NOMO-1 treated with DMSO at 0.1 percent for 48 hours (cell line): ENCODE measurements at regions not wholly inside any gene's neighbourhood (a gene's known extent, or its start where the extent isn't known, plus 50 kb on each side); places are given as distances from the start of the nearest gene placed in this dataset.
A peak's percentile ranks its signal among the peaks of the same experiment; 100 is the strongest.

Experiments
- DNase-seq: peaks from one replicate; lab custom pipeline; 2025; ENCODE audit not compliant: unreplicated experiment; lab: John Stamatoyannopoulos, UW

DNA sequence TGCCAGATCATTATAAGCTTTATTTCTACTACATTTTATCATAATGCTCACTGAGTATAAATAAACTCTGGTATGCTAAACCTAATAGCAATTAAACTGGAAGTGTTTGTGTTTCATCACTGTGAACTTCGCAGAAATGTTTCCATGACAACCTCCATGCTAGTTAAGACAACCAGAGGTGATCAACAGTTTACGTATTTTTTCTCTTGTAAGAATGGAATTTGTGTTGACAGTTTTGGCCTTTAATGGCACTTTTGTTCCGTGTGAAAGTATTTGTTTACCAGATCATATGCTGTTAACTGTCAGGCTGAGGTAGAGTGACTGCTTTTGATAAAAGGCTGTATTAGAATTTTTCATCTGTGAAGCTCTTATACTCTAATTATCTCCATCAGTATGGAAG, 212.1 kb upstream of the PPP1R3A start:
- no peak for DNase-seq

DNA sequence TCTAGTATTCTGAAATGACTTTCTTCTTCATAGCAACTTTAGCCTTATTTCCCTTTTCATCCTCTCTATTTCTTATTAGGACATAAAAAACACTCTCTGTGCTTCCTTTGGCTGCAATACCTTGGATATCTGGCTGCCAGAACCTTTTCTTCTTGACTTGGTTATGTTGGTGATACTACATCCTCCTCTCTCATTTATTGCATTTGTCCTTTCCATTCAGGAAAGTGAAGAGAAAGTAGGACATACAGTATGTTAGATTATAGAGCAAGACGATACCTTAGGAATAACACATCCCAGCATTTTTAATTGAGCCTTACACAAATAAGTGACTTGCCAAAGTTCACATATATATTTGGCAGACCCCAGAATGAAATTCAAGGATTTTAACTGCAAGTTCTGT, 210.1 kb upstream of the PPP1R3A start:
- DNase-seq = no peak

DNA sequence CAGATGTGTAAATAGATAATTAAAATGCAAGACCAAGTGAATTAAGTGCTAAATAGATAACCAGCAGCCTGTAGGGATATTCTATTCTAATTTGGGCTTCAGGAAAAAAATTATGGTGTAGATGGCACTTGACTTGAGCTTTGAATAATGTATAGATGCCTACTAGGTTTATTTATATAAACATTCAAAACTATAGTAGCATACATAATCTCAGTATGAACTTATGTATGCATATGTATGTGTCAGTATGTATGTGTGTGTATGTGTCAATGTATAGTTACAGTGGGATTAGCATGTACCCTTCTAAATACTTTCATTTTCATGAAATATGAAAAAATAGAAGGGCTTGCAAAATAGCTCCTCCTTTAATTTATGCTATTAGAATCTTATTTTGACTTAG, 207.3 kb upstream of the PPP1R3A start:
- no peak for DNase-seq

DNA sequence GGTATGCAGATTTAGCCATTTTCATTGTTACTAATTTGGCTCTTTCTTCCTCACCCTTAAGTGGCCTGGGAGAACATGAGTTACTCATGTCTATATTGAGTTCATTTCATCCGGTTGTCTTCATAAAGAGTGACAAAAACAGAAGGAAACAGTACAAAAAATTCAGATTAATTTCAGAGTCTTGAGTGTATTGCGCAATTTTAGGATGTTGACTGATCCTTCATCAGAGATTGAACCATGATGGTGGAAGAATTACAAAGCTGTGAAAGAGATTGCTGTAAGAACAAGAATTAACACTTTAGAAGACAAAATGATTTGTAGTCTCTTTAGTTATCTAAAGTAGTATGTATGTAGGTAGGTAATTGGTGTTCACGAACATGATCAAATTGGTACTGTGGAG, 194.0 kb upstream of the PPP1R3A start:
- no peak for DNase-seq

DNA sequence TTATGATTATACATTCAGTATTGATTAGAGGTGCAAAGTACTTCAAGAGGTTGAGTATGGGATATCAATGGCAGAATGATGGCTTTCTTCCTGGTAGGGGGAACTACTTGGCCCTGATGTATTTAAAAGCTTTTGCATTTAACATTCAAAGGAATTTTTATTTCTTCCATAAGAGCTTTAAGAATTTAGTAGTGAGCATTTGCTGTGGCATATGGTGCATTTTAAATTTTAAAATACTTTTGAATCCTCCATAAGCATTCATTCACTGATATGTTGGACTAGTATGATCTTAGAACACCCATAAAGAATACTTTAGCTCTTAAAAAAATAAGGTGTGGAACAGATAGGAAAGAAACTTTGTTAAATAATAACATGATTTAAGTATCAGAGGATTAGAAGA, 191.9 kb upstream of the PPP1R3A start:
- DNase-seq = no peak

DNA sequence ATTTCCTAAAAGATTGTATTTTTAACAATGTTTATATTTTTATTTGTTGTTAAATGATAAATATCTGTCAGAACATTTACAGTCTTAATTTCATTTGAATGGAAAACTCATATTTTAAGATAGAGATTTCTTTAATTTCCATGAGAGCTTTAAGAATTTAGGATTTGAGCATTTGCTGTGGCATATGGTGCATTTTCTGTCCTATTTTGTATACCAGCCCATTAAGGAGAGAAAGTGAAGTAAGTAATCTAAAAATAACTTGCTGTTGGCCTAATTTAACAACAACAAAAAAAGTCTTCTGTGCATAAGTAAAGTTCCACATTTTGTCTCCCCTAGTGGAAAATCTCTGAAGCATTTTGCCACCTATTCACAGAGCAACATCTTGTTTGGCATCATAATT, 190.9 kb upstream of the PPP1R3A start:
- peak; percentile 1 for DNase-seq

DNA sequence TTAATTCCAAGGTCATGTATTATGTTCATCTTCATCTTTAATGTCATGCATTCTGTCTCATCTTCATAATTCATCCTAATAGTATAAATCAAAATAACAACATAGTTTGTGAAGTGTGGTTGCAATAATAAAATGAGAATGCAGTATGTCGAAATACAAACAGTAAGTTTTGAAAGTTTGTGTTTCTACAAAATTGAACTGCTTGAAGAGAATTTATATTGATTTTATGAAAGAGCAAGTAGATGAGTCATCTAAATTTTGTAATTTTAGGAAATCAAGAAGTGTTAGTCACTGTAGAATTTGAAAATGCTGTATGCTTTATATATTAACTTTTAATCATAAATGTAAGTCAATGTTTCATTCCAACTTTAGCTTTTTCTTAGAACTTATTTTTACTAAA, 190.5 kb upstream of the PPP1R3A start:
- peak; percentile 27 for DNase-seq

DNA sequence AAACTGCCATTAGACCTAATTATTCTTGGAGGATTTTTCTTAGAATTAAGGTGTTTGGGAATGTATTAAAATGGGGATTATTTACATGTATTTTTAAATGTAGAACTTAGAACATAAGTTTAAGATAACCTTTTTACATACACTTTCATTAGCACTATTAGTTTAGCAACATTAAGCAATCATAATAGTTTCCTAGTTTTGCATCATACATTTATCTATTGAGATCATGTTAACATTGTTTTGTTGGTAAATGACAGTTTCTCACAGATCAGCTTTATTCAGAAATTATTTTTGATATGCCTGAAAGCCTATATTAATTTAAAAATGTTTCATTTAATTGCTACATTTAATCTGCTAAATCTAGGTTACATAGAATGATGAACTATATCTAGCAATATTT, 189.7 kb upstream of the PPP1R3A start:
- DNase-seq = no peak

DNA sequence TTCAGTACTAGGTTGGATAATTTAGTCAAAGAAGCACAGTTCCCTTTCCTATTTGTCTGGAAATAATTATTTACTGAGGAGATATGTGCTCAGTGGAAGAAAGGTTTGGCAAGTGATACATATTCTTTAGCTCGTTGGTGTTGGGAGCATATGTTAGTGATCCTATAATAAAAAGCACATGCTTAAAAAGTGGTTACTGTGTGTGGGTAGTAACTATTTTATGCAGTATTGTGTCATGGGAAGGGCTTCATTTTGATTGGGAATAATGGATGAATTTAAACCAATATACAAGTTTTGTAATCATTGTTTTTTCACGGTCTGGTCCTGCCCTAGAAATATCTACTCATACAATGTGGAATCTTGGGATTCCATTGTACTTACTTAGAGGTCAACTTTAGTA, 188.7 kb upstream of the PPP1R3A start:
- DNase-seq = no peak

DNA sequence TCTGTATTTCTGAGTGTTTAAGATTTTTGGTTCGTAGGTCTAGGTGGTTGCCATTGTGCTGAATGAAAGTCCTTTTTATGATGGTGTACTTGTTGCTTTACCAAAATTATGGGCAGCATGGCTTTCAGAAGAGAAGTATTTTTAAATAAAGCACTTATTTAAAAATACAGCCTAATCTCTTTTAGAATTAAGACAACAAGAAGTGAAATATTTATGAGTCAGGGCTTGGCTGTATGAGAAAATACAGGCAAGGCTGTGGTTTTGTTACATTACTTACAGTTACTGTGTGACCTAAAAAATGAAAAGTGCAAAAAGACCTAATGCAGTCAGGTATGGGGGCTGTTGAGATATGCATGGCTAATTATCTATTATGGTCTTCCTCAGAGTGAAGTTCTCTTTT, 185.2 kb upstream of the PPP1R3A start:
- no peak for DNase-seq

DNA sequence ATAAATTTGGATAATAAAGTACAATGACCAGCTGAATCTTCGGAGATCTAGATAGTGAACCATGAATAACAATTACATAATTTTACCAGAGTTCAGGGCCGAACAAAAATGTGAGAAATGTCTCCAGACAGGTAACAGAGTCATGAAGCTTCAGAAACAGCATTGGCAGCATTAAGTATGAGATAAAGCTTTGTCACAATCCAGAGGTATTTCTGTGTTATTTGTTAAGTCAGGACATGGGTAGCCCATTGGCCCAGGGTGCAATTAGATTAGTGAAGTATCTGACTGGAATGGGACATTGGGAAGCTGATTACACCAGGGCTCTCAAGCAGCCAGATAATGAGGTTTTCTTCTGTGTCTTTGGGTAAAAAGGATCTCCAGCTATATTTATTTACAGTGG, 184.2 kb upstream of the PPP1R3A start:
- no peak for DNase-seq

DNA sequence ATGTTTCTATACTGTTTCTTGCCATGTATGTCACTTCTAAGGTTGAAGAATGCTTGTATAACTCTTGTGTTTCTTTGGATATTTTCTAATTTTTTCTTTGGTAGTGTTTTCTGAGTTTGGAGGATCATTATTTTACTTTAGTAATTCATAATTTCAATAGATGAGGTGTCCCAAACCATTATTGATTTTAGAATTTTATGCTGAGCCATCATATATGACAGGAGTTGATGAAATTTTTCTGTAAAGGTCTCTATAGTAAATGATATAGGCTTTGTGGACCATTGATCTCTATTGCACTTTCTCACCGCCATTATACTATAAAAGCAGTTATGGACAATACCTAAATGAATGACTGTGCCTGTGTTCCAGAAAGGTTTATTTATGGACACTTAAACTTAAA, 183.3 kb upstream of the PPP1R3A start:
- DNase-seq = no peak

DNA sequence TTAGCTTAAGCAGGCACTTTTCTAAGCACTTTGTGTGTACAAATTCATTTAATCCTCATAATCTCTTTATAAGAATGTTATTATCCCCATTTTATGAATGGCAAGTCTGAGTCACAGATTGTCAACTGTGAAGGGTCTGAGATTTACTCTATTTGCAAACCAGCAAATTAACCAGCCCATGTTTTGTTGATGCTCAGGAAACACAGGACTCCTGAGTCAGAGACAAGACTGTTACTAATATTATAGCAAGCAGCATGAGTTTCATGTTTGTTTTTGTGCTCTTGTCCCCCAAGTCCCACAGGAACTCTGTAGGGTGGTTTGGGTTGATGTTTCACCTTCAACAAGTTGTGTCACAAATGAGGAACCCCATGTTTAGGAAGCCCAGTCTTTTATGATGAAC, 182.0 kb upstream of the PPP1R3A start:
- no peak for DNase-seq

DNA sequence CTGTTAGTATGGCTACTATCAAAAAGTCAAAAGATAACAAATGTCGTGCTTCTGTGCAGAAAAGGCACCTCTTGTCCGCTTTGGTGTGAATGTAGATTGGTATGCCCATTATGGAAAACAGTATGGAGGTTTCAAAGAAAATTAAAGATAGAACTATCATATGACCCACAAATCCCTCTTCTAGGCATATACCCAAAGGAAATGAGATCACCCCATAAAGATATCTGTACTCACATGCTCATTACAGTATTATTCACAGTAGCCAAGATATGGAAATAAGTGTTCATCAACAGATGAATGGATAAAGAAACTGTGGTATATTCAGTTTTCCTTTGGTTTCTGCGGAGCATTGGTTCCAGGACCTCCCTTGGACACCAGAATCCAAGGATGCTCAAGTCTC, 180.5 kb upstream of the PPP1R3A start:
- no peak for DNase-seq

DNA sequence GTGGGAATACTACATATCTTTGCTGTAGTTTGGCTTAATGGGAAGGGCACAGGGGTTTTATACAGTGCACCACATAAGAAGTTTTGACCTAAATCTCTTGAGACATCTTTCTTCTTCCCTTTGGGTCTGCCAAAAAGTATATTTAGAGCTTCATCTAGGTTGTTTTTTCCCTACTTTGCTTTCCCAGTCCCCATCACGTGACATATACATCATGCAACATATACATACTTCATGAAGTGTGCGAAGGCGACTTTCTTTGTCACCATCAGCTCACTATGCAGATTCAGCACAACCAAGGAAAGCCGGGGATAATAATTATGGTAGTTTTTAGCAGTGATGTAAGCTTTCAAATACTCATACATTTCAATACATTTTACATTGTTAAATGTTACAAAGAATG, 177.1 kb upstream of the PPP1R3A start:
- no peak for DNase-seq

DNA sequence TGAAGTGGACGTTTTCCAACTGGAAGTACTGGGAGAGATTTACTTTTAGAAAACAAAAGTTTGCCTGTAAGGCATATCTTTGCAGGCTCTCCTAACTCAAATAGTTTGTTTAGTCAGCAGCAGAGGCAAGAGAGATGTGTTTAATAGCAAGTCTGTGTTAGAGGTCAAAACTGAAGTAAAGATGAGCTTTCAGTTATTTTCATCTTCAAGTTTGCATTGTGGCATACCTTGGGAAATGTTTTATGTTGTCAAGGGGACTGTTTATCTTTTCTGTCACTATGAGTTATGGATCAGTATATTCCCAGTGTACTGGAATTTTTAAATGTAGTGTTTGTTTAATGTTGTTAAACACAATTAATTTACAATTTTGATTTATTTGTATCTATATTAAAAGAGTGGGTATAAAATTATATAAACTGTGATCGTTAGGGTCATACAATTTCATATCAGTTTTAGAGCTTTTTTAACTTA, 169.7 kb upstream of the PPP1R3A start:
- no peak for DNase-seq

DNA sequence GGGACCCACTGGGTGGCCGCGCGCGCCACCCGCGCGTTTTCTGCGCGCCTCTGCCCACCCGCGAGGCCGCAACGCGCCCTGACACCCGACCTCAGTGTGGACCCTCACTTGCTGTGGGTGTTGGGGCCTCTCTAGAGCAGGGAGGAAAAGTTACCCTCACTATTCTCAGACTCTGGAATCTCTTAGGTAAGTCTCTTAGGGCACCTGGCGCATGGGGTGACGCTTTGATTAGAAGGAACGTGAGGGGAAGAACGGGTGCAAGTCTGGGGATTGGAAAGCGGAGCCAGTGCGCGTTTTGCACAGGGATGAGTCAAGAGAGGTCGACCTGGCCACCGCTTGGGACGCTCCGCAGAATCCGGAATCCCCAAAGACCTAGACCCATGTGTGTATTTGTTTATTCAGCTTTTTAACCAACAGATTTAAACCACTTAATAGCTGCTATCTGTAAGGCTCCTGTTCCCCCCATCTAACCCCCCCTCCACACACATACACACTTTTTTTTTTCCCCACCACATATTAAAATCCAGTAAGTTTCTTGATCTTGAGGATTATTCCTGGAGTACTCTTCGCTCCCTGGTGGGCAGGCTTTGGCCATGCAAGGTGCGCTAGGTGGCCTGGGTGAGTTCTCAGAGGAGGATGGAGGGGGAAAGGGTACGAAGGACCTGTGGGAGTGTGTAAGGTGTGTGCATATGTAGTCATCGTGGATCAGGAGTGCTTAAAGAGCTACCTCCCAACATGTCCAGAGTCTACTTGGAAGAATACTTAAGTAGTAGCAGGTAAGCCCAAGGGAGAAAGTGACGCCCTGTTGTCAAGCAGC, 169.1 kb upstream of the PPP1R3A start:
- no peak for DNase-seq

DNA sequence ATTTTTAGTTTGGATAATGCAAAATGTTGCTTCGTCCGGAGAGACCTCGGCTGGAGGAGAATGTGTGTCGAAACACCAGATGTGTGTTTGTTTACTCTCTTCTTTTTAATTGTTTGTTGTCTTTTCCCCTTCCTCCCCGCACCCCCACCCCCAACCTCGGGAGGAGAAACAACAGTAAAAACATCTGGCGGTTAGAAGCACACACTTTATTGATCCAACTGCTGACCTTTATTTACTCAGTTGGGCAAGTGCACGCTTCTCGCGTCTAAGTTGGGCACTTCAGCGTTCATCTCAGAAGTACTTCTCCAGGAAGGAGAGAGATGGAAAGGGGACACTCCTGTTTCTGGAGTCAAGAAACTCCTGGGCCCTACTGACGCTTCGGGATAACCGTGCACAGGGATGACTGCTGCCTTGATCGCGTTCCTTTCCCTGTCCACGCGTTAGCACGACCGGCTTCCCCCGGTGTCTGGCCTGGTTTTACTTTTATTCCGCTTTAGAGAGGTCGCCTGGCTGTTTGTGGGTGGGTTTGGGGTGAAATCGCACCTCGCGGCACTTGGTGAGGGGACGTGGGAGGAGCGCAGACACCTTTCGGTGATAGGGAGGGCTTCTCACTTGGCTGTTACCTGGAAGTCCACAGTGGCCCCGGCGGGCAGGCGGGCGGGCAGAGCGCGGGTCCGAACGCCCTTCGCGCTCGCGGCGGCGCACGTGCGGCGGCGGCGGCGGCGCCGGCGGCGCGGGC, 168.3 kb upstream of the PPP1R3A start:
- no peak for DNase-seq

DNA sequence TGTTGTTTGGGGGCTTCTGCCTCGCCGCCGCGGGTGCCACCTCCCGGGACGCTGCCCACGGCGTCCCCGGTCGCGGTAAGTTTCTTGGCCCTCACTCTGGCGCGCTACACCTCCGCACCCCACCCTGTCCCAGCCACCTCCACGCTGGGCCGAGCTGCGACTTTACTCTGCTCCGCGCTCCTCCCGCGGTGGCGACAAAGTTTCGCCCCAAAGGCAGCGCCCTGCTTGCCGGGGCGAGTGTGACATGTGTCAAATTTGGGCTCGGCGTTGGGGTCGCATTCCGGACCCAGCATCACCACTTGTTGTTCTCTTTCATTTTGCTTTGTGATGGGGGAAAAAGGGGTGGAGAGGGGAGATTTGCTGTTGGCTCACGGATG, 167.7 kb upstream of the PPP1R3A start:
- DNase-seq = peak; percentile 2

DNA sequence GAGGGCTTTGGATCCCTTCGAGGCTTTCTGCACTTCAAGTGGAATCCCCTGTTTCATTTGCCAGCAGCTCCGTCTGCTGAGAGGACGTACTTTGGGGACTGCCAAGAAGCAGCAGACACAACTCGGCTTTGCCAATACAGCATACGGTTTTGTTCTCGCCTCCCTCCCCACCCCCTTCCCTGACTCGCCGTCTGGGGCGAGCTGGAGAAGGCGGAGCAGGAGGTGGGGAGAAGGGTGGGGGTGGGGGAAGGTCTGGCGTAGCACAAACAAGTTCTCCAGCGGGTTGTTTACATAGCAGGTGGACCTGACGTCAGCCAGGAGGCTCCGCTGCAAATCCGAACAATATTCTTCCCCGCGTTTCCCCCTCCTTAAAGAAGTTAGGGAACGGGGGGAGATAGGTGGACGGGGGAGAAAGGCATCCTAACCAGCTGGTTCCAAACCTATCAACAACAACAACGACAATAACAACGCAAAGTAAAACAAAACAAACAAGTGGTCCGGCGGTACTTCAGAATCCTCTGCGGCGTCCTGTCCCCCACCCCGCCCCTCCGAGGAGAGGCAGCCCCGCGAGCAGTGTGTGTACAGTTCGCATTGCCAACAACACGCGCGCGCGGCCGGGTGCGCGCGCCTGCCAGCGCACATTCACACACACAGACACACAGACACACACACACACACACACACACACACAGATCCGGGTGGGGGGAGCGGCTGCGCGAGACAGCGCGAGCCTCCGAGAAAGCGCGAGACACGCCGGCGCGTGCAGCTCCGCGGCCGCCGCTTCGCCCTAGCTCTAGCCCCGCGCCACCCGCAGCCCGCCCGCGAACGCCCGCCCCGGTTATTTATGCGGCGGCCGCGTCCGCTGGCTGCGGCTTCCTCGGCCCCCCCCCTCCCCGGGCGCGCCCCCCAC, 167.0 kb upstream of the PPP1R3A start:
- peak; percentile 35 for DNase-seq

DNA sequence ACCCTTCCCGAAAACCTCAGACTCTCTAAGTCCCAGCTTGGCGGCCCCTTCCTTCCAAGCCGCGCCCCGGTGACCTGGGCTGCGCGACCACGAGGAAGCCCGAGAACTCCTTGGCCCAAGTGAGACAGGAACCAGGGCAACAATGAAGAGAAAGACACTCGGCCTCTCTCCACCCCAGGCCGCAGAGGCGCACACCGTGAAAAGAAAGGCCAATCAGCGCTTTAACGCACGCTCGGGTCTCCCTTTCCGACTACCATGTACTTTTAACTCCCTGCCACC, 166.4 kb upstream of the PPP1R3A start:
- DNase-seq = peak; percentile 31
